Amygdala (tissue), 56 donors: ENCODE measurements at regions not wholly inside any gene's neighbourhood (a gene's known extent, or its start where the extent isn't known, plus 50 kb on each side); places are given as distances from the start of the nearest gene placed in this dataset.
"Not testable (repeated sequence)": the region's sequence is repeated elsewhere in the genome, so short reads cannot be mapped to it uniquely, and the experiment has no call there.

ENCODE experiments used
- DNase-seq, 56 donors: peaks; one replicate each; lab custom pipeline; 2025; lab: John Stamatoyannopoulos, UW

DNA sequence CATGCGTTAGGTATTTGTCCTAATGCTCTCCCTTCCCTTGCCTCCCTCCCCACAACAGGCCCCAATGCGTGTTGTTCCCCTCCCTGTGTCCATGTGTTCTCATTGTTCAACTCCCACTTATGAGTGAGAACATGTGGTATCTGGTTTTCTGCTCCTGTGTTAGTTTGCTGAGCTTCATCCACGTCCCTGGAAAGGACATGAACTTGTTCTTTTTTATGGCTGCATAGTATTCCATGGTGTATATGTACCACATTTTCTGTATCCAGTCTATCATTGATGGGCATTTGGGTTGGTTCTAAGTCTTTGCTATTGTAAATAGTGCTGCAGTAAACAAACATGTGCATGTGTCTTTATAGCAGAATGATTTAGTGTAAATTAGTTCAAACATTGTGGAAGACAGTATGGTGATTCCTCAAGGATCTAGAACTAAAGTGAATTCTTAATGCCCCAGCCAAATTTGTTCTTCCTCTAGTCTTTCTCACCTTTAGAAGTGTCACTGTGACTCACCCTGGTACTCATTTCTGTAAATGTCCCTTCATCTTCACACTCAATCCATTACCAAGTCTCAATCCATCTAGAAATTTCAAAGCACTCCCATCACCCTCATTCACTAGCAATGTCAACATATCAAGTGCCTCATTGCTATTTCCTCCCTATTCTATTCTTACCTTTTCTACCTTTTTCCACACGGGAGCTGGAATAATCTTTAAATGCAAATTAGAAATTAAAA, 123.9 kb downstream of the MREG start:
- DNase-seq, result not testable (repeated sequence)

DNA sequence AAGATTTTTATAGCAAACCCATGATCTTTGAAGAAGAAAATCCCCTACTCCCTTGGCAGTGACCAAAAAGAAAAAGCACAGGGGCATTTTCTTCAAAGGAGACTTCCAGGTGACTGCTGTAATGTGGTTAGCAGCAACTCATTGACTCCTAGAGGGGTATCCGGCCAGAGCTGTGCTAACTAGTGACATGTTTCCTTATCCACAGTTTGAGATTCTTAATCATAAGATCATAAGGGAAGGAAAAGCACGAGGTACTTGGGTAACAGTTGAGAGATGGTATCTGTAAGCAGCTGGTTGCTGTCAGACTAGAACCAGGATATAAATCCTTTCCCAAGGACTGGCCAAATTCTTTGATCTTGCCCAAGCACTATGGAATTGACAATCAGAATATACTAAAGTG, 124.7 kb downstream of the MREG start:
- DNase-seq, result no peak

DNA sequence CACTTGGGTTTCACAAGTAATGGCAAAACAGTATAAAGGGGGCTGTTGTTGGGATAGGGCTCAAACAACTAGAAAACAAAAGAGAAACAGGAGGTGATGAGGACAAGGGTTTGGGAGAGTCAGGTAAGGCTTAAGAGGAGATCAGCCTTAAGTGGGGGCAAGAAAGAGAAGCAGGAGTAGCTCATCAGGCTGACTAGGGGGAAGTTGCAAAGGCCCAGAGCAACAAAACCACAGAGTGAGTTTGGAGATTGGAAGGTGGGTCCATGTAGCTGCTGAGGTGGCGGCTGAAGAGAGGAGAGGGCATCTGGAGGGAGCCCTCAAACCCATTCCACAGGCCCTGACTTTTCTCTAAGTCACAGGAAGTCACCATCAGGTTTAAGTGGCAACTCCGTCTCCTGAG, 126.0 kb downstream of the MREG start:
- DNase-seq, result no peak

DNA sequence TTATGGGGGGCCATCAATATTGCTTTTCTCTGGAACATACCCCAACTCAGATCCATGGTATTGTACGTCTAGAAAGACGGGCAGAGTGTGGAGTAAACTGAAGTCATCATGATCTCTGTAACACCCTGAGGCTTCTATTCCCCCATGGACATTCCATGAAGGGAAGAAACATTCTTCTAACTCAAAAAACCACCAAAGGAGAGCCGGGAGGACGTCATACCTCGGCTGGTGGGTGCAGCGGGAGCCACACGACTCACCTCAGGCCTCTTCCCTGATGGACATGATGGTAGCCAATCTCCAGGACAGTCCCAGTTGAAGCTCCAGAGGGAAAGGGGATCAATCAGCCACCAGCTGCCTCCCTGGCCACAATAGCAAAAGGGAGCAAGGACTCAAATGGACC, 127.3 kb downstream of the MREG start:
- DNase-seq, result no peak

DNA sequence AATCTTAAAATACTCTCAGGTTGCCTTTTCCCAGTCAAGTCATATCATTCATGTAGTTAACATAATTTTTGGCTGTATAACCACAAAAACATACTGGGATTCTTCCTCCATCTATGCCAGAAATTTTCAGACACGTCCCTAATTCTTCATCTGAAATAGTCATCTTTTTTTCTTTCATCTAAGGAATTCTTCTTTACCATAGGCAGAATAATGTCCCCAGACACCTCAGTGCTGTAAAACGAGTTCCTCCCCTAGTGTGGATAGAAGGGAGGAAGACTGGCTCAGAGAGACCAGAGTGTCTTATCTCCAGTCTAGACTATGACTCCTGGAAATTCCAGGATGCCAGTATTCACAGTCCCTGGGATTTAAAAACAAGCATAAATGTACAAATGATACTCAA, 127.8 kb downstream of the MREG start:
- DNase-seq, result no peak

DNA sequence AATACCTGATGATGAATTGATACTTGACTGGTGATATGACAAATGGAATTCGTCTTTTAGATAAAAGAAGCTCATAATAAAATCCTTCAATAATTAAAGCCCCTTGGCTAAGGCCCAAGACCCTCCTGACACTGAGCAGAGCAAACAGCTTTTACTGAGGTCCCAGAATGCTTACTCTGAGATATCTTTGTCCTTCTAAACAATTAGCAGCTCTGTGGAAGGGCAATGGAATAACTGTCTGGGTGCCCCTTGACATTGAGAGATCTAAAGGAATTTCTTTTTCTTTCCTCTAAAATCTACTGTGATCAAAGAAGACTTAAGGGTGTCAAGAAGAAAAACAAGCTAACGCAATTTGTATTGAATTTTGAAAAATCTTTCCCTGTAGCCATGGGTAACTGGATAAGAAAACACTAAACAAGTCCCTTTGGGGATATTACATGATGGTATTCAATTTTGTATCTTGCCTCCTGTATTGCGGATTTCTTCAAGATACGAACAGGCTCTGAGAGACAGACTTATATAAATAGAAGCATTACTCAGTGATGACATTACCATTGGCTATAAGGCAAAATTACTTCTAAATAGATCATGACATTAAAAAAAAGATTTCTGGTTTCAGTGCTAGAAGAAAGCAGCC, 128.8 kb downstream of the MREG start:
- no peak for DNase-seq

DNA sequence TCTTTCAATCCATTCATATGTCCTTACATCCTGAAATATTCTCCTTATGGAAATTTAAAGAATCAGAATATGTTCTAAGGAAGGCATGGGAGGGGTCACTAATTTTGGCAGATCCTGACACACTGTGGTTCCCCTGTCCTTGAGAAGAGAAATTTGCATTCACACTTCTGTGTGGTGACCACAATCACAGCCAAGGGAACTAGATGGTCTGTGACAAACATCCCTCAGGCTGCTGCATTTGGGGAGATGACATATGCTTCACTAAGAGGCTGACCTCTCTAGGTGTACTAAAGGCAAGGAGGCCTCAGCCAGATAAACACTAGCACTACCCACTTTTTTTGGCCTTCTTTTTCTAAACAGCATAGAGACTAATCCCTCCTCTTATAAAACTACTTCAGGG, 129.6 kb downstream of the MREG start:
- no peak for DNase-seq

DNA sequence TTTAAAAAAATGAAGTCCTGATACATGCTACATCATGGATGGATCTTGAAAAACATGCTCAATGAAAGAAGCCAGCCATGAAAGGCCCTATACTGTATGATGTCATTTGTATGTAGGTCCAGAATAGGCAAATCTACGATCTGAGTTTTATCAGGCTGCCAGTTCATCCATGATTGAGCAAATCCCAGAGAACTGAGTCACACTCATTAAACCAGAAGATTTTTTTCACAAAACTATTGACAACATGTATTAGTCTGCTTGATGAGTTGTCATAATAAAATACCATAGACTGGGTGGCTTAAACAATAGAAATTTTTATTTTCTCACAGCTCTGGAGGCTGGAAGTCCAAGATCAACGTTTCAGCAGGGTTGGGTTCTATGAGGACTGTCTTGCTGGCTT, 130.7 kb downstream of the MREG start:
- DNase-seq, result no peak

DNA sequence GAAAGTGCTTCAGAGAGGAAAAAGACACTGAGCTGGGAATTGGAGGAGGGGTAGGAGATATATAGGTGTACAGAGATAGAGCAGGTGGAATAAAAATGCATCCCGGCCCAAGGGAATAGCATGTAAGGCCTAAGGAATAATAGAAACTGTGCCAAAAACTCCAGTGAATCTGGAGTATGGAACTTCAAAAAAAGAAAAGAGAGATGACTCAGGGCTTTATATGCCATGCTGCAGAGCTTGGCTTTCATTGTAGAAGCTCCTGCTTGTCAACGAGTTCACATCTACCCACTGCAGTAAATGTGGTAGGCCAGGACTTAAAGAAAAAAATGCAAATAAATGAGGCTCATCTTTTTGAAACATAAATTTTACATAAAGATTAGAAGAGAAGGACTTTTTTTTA, 131.8 kb downstream of the MREG start:
- DNase-seq, result no peak

DNA sequence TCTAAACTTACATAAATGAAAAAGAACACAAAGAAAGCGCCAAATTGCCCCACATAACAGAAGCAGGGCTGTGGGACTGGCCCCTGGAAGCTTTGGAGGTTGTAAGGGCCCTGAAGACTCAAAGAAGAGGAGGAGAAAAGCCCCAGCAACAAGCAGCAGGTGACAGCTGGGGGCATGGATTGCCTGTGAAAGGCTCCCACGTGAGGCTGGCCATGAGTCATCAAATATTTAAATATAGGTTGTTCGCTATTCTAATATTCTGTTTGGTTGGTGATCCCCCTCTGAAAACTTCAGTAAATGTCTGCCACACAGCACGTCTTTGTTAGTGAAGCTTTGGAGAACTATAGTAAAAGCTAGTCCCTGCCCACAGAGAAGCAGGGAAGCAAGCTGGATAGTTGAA, 132.4 kb downstream of the MREG start:
- DNase-seq, result no peak

DNA sequence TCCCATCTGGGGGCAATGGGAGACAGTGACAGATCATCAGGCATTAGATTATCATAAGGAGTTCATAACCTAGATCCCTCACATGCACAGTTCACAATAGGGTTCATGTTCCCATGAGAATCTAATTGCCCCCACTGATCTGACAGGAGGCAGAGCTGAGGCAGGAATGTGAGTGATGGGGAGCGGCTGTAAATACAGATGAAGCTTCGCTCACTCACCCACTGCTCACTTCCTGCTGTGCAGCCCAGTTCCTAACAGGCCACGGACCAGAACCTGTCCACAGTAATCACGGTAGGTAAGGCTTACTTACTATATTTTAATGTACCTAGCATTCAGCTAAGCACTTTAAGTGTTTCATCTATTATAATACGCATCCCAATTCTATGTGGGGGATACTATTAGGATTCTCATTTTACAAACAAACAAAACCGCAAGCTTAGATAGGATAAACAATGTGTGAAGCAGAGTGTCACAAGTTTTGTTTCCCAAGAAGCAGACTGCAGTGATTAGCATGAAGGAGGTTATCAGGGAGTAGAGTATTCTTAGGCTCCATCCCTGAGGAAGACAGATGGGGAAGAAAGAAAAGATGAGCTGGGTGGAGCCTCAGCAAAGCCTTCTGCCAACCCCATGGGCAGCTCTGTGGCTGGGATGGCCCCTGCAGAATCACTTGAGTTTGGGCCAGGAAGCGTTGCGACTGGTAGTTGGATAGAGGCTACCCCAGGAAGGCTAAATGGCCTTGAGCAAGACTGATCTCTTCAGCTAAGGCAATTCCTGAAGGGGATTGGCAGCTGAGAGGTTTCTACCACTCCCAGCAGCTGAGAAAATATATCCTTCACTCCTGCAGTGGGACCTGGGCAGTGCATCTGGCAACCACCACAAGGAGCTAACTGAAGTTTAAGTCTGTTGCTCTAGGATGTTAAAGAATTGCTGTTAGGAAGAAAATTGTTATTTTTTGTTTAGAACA, 133.1 kb downstream of the MREG start:
- no peak for DNase-seq

DNA sequence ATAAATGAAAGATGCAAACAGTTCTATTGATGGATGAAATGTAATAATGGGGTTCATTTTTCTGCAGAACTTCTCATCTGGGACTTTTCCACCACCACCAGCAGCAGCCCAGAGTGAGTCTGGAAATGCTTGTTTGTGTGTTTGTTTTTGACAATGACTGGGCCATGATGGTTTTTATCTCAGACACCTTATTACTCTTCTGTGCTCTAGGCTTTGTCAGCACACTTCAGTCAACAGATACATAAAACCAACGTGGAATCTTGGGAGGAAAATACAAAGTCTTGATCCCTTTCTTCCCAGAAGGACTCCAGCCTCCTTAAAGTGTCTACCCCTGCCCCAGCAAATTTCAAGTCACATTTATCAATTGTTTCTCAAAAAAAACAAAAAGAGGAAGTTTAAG, 134.0 kb downstream of the MREG start:
- no peak for DNase-seq

DNA sequence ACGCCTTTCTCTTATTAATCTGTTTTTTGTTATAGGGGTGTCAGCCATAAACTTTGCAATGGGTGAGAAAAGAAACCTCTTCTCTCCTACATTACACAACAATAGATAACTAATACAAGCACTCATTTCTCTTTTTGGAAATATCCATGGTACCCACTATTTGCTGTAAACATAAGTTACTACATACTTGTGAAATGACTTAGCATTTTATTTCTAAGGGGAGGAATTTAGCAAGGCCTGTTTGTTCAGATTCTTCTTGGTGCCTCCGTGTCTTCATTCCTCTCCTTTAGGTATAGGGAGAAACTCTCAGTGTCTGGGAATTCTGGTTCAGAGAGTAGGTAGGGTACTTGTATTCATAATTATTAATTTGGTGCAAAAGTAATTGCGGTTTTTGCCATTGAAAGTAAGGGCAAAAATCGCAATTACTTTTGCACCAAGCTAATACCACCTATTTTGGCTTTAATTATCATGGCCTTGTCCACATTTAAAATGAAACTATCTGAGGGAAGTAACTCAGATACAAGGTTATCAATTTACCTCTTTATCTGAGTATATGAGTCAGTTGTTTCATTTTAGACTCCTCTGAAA, 134.8 kb downstream of the MREG start:
- DNase-seq, result no peak

DNA sequence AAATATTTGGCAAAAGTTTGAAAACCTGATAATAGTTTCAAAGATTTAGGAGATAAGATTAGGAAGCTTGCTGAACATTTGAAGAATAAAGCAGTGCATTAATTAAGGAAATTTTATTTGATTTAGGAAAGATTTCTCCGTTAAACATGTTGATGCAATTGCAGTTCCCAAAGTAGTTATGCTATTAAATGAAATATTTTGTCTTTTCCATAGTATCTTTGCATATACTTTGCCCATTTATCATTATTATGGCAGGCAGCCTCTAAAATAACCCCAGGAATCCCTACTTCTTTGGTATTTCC, 136.5 kb downstream of the MREG start:
- DNase-seq, result no peak

DNA sequence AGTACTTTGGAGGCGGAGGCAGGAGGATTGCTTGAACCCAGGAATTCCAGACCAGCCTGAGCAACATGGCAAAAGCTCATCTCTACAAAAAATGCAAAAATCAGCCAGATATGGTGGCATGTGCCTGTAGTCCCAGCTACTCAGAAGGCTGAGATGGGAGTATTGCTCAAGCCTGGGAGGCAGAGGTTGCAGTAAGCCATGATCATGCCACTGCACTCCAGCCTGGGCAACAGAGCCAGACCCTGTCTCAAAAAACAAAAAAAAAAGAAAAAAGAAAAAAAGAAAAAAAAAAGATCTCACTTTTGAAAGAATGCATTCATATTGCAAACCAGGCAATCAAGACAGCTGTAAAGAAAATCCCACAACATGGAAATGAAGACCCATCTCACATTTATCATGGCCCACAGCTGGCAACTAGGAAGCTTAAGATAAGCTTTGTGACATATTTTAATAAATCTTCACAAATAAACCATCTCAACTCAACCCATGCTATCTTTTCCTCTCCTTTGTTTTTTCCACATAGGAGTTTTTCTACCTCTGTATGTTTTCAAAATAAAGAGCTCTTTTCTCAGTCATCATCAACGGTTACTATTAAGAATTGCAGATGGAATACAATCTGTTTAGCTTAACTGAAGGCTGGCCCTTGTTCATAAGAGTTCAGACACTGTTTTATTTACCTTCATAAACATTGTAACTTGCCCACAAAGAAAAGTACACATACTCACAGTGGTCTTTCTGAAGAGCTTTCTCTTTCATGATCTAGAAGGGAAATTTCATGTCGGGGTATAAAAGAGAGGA, 137.0 kb downstream of the MREG start:
- no peak for DNase-seq

DNA sequence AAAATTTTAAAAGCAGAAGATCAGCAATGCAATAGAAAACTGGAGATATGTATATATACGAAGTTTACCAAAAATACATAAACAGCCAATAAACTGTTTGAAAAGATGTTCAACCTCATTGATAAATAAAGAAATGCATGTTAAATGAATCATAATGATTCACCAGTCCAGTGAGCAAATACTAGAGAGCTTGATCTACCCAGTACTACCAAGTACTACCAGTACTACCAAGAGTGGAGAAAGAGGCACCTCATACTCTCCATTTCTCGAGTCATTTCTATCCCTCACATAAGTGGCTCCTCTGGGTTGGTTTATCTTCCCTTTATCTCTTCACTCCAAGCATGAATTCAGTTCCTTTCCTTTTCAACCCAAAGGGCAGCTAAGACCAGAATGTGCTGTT, 138.9 kb downstream of the MREG start:
- DNase-seq, result no peak

DNA sequence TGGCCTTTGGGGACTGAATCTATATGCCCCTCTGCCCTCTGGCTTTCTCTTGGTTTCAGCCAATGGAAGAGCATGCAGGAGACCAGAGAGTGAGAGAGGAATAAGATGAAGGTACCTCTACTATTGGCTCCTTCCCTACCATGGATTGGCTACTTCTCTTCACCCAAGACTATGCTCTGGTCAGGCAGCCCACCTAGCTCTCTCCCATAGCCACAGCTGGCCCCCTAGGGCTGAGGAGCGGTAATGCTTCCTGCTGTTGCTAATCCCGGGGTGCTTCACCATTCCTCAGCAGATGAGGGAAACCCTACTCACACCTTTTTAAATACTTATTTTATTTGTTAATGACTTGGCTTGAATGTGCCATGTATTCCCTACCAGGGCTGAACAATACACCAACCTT, 142.4 kb downstream of the MREG start:
- DNase-seq, result no peak

DNA sequence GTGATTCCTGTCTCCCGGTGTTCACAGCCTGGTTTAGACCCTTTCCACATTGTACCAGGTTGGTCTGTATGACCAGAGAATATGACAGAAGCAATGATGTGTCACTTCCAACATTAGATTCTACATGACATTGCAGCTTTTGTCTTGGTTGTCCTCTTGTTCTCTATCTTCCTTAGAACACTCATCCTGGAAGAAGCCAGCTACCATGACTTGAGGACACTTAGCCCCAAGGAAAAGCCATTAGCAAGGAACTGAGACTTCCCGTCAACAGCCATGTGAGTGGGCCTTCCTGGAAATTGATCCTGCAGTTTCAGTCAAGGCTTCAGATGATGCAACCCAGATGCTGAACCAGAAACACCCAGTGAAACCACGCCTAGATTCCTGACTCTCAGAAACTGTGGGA, 143.3 kb downstream of the MREG start:
- DNase-seq, result no peak

DNA sequence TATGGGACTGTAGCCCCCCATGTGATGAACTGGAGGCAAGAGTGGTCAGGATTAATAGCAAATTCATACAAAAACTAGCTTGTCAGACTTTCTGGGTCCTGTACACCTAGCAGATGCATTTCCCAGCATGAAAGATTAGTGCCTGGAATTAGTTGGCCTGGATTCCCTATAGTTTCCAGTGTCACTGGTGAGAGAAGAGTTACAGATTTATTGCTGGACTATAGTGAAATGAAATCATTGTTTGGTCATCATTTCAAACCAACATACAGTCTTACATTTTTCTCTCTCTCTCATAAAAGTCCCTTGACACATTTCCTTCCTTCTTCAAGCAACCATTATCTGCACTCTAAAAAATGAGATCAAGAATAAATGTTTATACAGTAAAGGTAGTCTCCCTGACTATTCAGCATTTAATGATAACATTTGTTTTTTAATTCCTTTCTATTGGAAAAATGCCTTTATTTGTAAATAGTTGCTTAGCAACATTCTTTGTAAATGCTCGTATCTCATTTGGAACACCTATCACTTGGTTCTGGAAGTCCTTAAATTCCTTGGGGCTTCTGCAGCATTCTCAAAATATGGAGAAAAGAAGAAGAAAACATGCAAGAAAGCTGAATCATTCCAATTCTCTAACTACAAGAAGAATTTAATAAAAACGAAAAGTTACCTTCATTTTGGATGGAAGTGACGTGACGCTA, 144.4 kb downstream of the MREG start:
- no peak for DNase-seq

DNA sequence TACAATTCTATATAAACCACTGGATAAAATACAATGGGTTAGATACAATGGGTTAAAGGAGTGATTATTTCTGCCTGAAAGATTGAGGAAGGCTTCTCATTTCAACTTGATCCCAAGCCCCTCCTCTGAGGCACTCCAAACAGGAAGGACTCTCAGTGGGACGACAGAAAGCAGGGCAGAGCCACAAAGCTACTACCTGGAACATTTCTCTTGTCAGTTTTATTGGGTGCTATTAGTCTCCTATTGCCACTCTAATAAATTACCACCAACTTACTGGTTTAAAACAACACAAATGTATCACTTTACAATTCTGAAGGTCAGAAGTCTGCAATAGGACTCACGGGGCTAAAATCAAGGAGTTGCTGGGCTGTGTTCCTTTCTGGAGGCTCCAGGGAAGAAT, 146.7 kb downstream of the MREG start:
- DNase-seq, result no peak
